ENCODE measurements at regions not wholly inside any gene's neighbourhood (a gene's known extent, or its start where the extent isn't known, plus 50 kb on each side); places are given as distances from the start of the nearest gene placed in this dataset.
A peak's percentile ranks its signal among the peaks of the same experiment; 100 is the strongest.

- DNase-seq: no peak
These were observed 205.5 kb downstream of the PTBP2 start for GRCh38 chr1:96927125-96927524.

More at GRCh38 chr1:96927125-96927524, 205.5 kb downstream of the PTBP2 start:
- no peak overlapping the region for H2AK5ac ChIP-seq (ENCODE audit: insufficient read length, low read length)
- no peak overlapping the region for H3K4me2 ChIP-seq (ENCODE audit: insufficient read depth, insufficient read length, low read length)
- H3K9ac ChIP-seq (ENCODE audit: extremely low read depth, insufficient read length, low read length): no peak overlapping the region
- H3K9me3 Mint-ChIP-seq: peaks cover 32 to 36% of the 10 kb centered on the region in 2 experiments
- H3K27me3 Mint-ChIP-seq (ENCODE audit: low read depth): no peaks in the 10 kb centered on the region; the same call in 1 of the 2 replicates
- no peak overlapping the region for H3K4ac ChIP-seq (ENCODE audit: low read depth, low read length)
- peaks cover 2 to 5% of the 10 kb centered on the region in 2 experiments; a peak in 3 of 4 replicates for H3K4me1 Mint-ChIP-seq
- no peaks in the 10 kb centered on the region for H3K9me3 ChIP-seq (ENCODE audit: control insufficient read depth, low read depth, low read length)
- no peak overlapping the region for H2BK20ac ChIP-seq (ENCODE audit: low read depth, low read length, poor library complexity, severe bottlenecking)
- no peak overlapping the region for H3K4me3 Mint-ChIP-seq
- peaks cover 13 to 48% (median 15%) of the 10 kb centered on the region in 3 experiments for H3K36me3 Mint-ChIP-seq (ENCODE audit: insufficient read depth in 1 of 3, low read depth in 3 of 3)
- no peak overlapping the region for H2BK12ac ChIP-seq (ENCODE audit: insufficient read length, low read depth, low read length)
- TF ChIP-seq CTCF (conservative IDR thresholded peaks at IDR 0.05): no peak
- H3K18ac ChIP-seq (ENCODE audit: insufficient read length, low read depth, low read length): no peak overlapping the region
- H3K27ac ChIP-seq (ENCODE audit: insufficient read length, low read depth, low read length): no peak overlapping the region
- H2AFZ ChIP-seq (ENCODE audit: low read length): no peak overlapping the region
- H3K27ac Mint-ChIP-seq: peak overlapping the region in 1 of 3 experiments; percentile 40; a peak in 1 of 7 replicates
- no peak overlapping the region for H2BK120ac ChIP-seq (ENCODE audit: low read depth, low read length, poor library complexity, severe bottlenecking)
- H3K4me1 ChIP-seq (ENCODE audit: insufficient read depth, low read length): no peaks in the 10 kb centered on the region
- no peak overlapping the region for H3K56ac ChIP-seq (ENCODE audit: insufficient read length, low read depth, low read length)
- no peak overlapping the region for H3T11ph ChIP-seq (ENCODE audit: low read length)
- no CpG with 5 or more reads among the region's 3 CpGs for WGBS (ENCODE audit: extremely low coverage, insufficient read length, low lambda C conversion rate)
- H3K23ac ChIP-seq (ENCODE audit: insufficient read length, low read depth, low read length): no peak overlapping the region
- no peak overlapping the region for H4K8ac ChIP-seq (replicated peaks; ENCODE audit: insufficient read length, low read depth, low read length)
- no peaks in the 10 kb centered on the region for H3K23me2 ChIP-seq (ENCODE audit: insufficient read length, low read depth, low read length, poor library complexity, severe bottlenecking)
- no peaks in the 10 kb centered on the region for H3K79me1 ChIP-seq (ENCODE audit: insufficient read depth, low read depth, low read length, poor library complexity, severe bottlenecking)
- H3K27me3 ChIP-seq (ENCODE audit: insufficient read depth, low read length): no peaks in the 10 kb centered on the region
- H3K14ac ChIP-seq (ENCODE audit: insufficient read depth, low read length): no peak overlapping the region
- no peak overlapping the region for H4K5ac ChIP-seq (ENCODE audit: insufficient read length, low read depth, low read length)
- H4K20me1 ChIP-seq (ENCODE audit: control insufficient read depth, insufficient read depth, insufficient read length): no peaks in the 10 kb centered on the region
- no peak overlapping the region for H2BK5ac ChIP-seq (ENCODE audit: insufficient read length, low read length)
- H2BK15ac ChIP-seq (ENCODE audit: low read depth, low read length): no peak overlapping the region
- no peak overlapping the region for H4K91ac ChIP-seq (ENCODE audit: insufficient read length, low read depth, low read length)
- no peaks in the 10 kb centered on the region for H3K79me2 ChIP-seq (ENCODE audit: insufficient read depth, low read length)

Data from H9 (cell line).